ENCODE measurements at regions not wholly inside any gene's neighbourhood (a gene's known extent, or its start where the extent isn't known, plus 50 kb on each side); places are given as distances from the start of the nearest gene placed in this dataset.

DNA sequence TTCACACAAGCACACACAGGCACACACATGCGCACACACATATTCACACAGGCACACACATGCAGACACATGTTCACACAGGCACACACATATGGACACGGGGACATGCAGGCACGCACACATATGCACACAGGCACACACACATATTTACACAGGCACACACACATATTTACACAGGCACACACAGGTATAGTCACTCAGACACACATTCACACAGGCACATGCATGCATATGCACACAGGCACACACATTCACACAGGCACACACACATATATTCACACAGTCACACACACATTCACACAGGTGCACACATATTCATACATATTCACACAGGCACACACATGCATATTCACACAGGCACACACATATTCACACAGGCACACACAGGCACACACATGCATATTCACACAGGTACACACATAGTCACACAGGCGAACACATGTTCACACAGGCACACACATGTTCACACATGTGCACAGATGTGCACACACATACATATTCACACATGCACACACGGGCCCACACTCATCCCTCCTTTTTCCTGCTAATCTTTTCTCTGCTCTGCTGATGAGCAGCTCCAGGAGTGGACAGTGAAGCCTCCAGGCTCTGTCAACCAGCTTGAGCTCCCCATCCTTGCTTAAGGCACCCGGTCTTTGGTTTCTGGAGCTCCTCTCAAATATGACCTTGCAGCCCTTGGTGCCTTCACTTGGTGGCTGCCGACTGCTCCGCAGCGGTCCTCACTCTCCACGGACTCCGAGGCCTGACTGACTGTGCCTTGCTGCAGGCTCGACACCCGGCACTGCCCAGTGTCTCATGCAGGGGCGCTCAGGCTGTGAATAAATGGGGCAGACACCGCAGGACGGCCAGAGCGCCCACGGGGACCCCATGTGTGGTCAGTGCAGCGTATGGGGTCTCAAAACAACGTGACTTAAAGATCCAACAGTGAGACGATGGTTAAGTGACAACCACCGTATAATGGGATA, 581.2 kb upstream of the MGMT start:
- no peak for DNase-seq

DNA sequence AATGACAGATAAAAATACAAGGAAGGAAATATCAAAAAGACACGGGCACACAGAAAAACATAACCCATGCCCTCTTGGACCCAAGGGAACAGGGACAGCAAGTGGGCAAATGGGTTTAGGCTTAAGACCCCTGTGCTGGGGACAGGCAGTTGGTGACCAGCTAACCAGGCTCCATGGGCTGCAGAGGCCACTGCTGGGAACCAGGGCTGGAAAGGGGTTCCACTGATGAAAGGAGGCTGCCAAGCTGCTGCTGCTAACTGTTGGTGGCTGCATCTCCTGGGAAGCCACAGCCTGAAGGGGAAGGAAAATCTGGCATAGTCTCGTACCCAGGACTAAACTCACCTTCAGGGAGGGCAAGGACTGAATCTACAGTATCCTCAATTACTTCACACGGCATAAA, 579.2 kb upstream of the MGMT start:
- DNase-seq = no peak

- DNase-seq = no peak
These were observed 575.0 kb upstream of the MGMT start for GRCh38 chr10:128892005-128892404.

- DNase-seq = no peak
These were observed 572.4 kb upstream of the MGMT start for GRCh38 chr10:128894641-128895040.

- DNase-seq = no peak
These were observed 571.6 kb upstream of the MGMT start for GRCh38 chr10:128895473-128895872.

GRCh38 chr10:128896116-128896795, 570.8 kb upstream of the MGMT start:
- no peak for DNase-seq

GRCh38 chr10:128896963-128897362, 570.1 kb upstream of the MGMT start:
- no peak for DNase-seq

GRCh38 chr10:128897401-128898129, 569.5 kb upstream of the MGMT start:
- DNase-seq = no peak

GRCh38 chr10:128898133-128898915, 568.7 kb upstream of the MGMT start:
- DNase-seq = no peak

GRCh38 chr10:128898916-128899195, 568.2 kb upstream of the MGMT start:
- no peak for DNase-seq

GRCh38 chr10:128900456-128900855, 566.6 kb upstream of the MGMT start:
- no peak for DNase-seq

DNA sequence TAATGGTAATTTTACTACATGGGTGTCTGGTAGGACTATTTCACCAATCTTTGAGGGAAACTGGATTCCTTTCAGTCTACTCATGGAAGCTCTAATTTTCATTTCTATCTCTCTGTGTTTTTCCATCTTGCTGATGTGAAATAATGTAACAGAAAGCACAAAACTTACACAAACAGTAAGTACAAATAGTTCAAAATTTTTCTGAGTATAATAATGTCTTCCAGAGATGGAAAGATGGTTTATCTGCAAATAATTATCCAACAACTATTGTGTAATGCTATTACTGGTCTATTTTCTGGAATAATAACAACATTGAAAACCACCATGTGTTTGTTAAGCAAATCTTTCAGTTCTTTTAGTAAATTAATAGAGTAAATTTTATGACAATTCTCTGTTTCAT, 565.8 kb upstream of the MGMT start:
- no peak for DNase-seq

DNA sequence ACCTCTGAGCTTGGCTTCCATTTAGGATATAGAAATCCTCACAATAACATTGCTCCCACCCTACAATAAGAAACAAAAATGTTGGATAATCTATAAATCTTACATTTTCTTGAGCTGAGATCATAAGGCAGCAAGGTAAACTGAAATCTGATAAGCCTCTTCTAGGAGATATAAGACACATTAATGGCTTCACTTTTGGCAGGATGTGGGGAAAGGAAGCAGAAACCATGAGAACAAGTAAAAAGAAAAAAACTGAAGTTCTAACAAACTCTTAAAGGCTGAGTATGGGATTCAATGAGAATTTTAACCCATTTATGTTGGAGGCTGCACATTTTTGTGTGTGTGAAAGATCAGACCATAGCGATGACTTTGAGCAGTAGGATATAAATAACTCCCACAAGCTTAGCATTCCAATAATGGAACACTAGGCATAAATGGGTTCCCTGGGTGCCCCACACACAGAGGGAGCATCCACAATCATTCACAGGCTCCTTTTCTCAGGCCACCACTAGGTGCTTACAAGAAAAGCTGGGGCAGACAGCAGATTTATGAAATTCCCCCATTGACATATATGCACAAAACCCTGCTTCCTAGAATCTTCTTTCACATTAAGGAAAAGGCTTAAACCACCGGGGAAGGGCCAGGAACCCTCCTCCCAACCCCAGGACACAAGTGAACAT, 564.9 kb upstream of the MGMT start:
- DNase-seq = no peak

DNA sequence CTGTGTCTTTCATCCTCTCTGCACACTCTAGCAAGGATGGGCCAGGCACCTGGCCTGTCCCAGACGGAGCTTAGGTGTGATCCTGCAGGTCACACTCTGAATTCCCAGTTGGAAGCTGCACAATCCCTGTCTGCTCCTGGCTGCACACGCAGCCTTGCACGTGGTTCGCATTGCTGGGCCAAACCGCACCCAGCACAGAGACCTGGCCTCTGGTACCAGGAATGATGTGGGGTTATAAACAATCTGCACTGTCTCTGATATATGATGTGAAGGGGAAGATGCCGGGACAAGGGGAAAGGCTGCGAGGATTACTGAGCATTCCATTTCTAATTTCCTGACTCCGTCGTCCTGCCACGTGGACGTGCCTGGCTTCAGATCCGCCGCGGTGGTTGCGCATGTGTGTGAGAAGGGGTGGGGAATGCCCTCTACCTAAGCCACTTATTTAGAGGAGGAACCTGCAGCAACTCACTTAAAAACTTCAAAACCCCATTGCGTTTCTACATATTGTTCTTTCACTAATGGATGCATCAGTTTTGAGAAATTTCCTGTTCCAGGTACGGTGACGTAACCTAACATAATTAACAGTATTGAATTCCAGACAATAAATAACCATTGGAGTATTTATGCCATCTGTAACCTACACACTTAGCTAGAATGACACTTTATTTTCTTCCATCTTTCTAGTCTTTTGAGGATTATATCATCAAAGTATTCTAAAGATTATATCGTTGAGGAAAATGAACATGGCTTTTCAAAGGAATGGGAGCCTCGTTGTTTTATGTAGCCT, 559.7 kb upstream of the MGMT start:
- no peak for DNase-seq

DNA sequence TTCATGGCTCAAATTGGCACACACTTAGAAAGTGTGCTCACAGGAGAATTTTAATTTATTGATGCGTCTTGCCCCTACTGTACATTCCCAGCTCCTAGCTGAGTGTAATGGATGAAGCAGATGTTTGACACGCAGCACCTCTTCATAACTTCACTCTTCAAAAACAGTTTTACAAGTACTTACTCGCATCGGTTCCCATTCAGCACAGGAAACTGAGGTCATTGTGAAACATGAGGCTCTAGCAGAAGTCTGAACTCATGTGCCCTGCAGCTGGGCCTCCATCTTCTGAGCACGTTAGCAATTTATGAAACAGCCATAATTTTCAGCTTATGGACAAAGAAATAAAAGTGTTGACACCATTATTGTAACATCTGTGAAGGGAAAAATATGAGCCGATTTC, 558.9 kb upstream of the MGMT start:
- no peak for DNase-seq

GRCh38 chr10:128908499-128908898, 558.5 kb upstream of the MGMT start:
- DNase-seq = no peak

DNA sequence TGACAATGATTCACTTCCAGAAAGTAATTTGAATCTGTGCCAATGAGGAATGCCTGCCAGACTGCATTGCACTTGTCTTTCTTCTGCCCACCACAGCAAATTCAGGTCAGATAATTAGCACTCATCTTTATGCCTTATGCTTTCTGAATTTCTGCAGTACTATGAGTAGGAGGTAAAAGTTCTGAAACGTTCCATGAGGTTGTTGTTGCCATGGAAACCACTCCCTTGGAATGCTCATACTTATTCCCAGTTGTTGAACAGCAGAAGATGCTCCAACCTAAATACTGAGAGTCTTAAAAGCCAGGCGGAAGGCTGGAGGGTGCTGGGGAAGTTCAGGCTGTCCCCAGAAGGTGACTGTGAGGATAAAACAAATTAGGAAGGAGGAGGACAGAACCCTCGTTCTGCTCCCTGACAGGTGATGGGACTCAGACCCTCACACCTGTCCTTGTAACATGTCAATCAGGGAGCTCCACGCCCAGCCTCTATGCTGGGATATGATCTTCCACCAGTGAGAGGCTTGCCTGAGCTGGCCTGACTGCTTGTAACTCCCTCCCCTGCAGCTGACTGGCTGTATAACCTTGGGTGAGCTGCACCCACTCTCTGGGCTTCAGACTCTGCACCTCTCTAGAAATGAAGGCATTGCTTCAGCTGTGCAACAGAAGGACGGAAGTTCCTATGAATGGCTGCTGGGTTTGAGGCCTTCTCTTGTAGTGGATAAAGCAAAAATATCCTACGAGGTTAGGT, 554.3 kb upstream of the MGMT start:
- no peak for DNase-seq

- DNase-seq = no peak
These were observed 552.4 kb upstream of the MGMT start for GRCh38 chr10:128914681-128915080.

DNA sequence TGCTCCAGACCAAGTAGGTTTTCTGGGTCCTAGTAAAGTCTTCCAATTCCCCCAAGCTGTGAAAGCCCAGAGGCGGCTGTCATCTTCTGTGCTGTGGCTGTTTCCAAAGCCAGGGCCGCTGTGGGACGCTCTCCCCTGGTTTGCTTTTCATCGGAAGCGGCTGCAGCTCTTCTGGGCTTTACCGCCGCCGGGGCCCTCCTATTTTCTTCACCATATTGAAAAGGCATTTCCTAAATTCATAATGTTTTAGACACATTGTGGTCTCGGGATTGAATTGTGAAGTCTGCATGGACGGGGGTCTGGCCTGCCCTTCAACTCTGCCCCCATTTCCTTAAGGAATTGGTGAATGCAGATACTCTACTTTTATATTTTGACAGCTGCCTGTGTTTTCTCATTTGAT, 551.4 kb upstream of the MGMT start:
- DNase-seq = no peak

GRCh38 chr10:128916383-128916782, 550.7 kb upstream of the MGMT start:
- DNase-seq = no peak
